GM12875 (cell line): ENCODE measurements at regions not wholly inside any gene's neighbourhood (a gene's known extent, or its start where the extent isn't known, plus 50 kb on each side); places are given as distances from the start of the nearest gene placed in this dataset.

Source experiments
- H3K4me3 ChIP-seq: one replicate; pipeline ENCODE4 v1.5.1; 2011; ENCODE audit warnings: low read depth, low read length, control low read depth
- CTCF ChIP-seq: IDR thresholded peaks from 2 replicates; pipeline ENCODE4 v1.5.1; 2011; ENCODE audit warnings: low read depth, mild to moderate bottlenecking, control low read depth, inconsistent platforms, low read length, moderate library complexity, borderline replicate concordance; ENCODE audit not compliant: insufficient read depth

GRCh38 chr21:22584308-22584707 lies 1586.1 kb downstream of the NCAM2 start:
- no peak for TF ChIP-seq CTCF
- no peak overlapping the region for H3K4me3 ChIP-seq

GRCh38 chr21:22585558-22585957 lies 1587.3 kb downstream of the NCAM2 start:
- H3K4me3 ChIP-seq = no peak overlapping the region
- no peak for TF ChIP-seq CTCF

- H3K4me3 ChIP-seq = no peak overlapping the region
- no peak for TF ChIP-seq CTCF
Measured at GRCh38 chr21:22597660-22598255, 1599.5 kb downstream of the NCAM2 start.

- TF ChIP-seq CTCF = no peak
- H3K4me3 ChIP-seq = no peak overlapping the region
Measured at GRCh38 chr21:22609802-22610201, 1611.6 kb downstream of the NCAM2 start.

- TF ChIP-seq CTCF = no peak
- H3K4me3 ChIP-seq = no peak overlapping the region
Measured at GRCh38 chr21:22627911-22628310, 1629.7 kb downstream of the NCAM2 start.

GRCh38 chr21:22630953-22631465 lies 1632.8 kb downstream of the NCAM2 start:
- no peak overlapping the region for H3K4me3 ChIP-seq
- no peak for TF ChIP-seq CTCF

GRCh38 chr21:22632176-22632575 lies 1634.0 kb downstream of the NCAM2 start:
- no peak for TF ChIP-seq CTCF
- no peak overlapping the region for H3K4me3 ChIP-seq
